NCI-H446 (cell line): ENCODE measurements at regions not wholly inside any gene's neighbourhood (a gene's known extent, or its start where the extent isn't known, plus 50 kb on each side); places are given as distances from the start of the nearest gene placed in this dataset.

Experiments used
- DNase-seq, 2 experiments: peaks; one replicate each; lab custom pipeline; 2025; lab: John Stamatoyannopoulos, UW

- DNase-seq, result no peak
Observed at GRCh38 chr20:21575981-21576740, 62.3 kb upstream of the NKX2-2 start.

GRCh38 chr20:21575167-21575566 lies 61.3 kb upstream of the NKX2-2 start:
- DNase-seq, result no peak

GRCh38 chr20:21574443-21574842 lies 60.6 kb upstream of the NKX2-2 start:
- DNase-seq, result no peak

- DNase-seq, result no peak
Observed at GRCh38 chr20:21573259-21573658, 59.4 kb upstream of the NKX2-2 start.

GRCh38 chr20:21571841-21572690 lies 58.2 kb upstream of the NKX2-2 start:
- DNase-seq, result peak; percentile 11 to 13

GRCh38 chr20:21570285-21570992 lies 56.6 kb upstream of the NKX2-2 start:
- no peak for DNase-seq

- no peak for DNase-seq
Observed at GRCh38 chr20:21569586-21569985, 55.7 kb upstream of the NKX2-2 start.

- DNase-seq, result no peak
Observed at GRCh38 chr20:21564127-21564773, 50.4 kb upstream of the NKX2-2 start.
